HG03039 (cell line): ENCODE measurements at regions not wholly inside any gene's neighbourhood (a gene's known extent, or its start where the extent isn't known, plus 50 kb on each side); places are given as distances from the start of the nearest gene placed in this dataset.

ENCODE experiments used
- ATAC-seq: cut with Tn5 transposase; IDR thresholded peaks from one replicate; pipeline ENCODE4 v1.9.1; 2021; ENCODE audit warnings: mild to moderate bottlenecking, moderate library complexity; ENCODE audit not compliant: unreplicated experiment

GRCh38 chr18:40864846-40865245, 1090.2 kb upstream of the PIK3C3 start:
- ATAC-seq = no peak

DNA sequence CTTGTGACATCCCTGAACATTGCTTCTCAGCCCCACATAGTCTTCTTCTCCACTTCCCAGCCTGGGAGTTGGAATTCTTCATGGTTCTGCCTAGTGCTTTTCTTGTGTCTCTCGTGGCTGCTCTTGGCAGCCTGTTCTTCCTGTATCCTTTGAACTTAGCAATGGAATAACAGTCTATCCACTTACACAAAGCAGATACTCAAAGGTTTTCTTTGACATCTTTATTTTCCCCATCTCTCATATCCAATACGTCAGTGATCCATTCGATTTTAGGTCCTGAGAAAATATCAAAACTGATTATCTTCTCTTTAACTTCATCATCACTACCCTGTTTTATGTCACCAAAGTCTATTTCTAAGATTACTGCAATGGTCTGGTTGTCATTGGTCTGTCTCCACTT, 1091.2 kb upstream of the PIK3C3 start:
- ATAC-seq = no peak

GRCh38 chr18:40860189-40860588, 1094.8 kb upstream of the PIK3C3 start:
- ATAC-seq = no peak

GRCh38 chr18:40855661-40856060, 1099.4 kb upstream of the PIK3C3 start:
- no peak for ATAC-seq

GRCh38 chr18:40852406-40852805, 1102.6 kb upstream of the PIK3C3 start:
- ATAC-seq = no peak

DNA sequence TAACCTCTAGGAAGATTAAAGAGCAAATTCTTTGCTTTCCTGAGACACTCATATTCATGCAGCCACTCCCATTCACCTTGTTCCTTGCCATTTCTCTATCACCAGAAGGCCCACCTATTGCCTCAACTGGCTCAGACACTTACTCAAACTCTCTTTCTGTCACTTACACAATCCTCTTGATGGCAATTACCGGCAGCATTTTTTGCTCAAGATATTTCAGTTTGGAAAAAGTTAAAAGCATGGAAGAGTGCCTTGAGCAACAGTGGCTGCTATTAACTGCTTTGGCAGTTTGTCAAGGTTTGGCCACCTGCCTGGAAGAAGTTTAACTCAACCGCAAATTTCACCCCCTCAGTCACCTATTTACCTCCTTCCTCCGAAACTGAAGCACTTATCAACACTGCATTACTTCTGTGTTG, 1104.0 kb upstream of the PIK3C3 start:
- no peak for ATAC-seq

- ATAC-seq = no peak
Observed at GRCh38 chr18:40849886-40850285, 1105.1 kb upstream of the PIK3C3 start.

- ATAC-seq = no peak
Observed at GRCh38 chr18:40841467-40841866, 1113.6 kb upstream of the PIK3C3 start.

DNA sequence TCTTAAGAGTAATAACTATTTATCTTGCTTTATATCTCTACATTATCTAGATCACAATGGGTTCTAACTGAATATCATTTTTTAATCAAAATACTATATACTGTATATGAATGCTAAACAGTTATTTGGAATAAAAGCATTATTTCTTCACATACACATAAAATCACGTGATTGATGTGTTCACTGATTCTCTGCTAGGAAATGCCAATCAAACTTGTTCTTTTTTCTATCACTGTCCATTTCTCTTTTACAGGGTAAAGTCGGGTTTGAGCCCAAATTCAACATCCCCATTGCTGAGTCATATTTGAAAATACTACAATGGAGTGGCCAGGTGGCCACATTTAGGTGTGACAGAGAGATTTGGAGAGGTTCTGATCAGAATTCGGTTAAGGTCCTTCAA, 1114.0 kb upstream of the PIK3C3 start:
- no peak for ATAC-seq

DNA sequence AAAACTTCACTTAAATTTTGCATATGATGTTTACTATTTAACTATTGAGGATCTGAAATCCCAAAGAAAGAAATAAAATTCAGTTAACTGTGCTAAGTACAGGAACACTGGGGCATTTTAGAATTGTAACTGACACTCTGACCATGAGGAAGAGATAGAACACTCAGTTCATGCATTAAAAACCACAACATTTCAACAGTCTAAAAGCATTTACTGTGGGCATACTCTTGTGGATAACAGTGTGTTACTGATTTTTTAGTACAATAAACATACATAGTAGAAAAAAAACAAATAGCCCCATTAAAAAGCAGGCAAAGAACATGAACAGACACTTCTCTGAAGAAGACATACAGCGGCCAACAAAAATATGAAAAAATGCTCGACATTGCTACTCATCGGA, 1122.7 kb upstream of the PIK3C3 start:
- no peak for ATAC-seq

GRCh38 chr18:40824291-40824690, 1130.7 kb upstream of the PIK3C3 start:
- no peak for ATAC-seq

GRCh38 chr18:40821596-40822243, 1133.3 kb upstream of the PIK3C3 start:
- ATAC-seq = no peak

DNA sequence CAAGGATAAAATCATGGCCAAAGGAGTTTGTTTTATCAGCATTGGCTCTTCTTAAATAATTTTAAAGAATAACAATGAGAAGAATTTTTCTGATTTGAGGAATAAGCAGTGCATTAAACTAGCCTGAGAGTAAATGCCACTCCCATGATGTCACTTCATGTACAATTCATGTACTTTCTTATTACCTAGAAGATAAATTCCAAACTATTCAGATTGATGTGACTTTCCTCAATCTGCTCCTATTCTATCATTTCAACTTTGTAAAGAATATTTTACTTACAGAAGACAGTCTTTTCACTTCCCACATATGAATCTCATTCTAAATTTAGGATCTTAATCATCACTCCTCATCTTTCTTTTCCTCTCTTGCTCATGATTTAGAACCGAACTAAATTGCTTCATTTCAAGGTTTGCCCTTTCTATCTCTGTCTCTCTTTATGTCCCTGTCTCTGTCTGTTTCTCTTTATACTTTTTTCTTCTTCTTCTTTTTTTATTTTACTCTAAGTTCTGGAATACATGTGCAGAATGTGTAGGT, 1142.0 kb upstream of the PIK3C3 start:
- ATAC-seq = no peak

- no peak for ATAC-seq
Observed at GRCh38 chr18:40810372-40810771, 1144.7 kb upstream of the PIK3C3 start.

DNA sequence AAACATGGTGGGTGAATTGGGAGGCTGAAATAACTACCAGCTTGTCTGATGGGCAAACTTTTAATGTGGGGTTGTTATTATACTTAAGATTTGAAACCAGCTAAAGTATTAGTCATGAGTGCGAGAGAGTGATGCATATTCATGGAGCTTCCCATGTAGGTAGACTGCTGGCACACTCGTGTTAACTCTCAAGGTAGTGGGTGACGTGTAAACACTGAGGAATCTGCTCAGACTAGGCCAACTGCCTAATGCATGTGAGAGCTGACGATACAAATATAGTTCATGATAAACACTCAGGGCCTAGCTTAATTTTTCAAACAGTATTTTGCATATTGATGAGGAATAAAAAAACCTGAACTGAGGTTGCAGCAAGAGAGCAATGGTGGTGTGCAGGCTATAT, 1165.7 kb upstream of the PIK3C3 start:
- ATAC-seq = no peak

- ATAC-seq = no peak
Observed at GRCh38 chr18:40782453-40783130, 1172.4 kb upstream of the PIK3C3 start.

DNA sequence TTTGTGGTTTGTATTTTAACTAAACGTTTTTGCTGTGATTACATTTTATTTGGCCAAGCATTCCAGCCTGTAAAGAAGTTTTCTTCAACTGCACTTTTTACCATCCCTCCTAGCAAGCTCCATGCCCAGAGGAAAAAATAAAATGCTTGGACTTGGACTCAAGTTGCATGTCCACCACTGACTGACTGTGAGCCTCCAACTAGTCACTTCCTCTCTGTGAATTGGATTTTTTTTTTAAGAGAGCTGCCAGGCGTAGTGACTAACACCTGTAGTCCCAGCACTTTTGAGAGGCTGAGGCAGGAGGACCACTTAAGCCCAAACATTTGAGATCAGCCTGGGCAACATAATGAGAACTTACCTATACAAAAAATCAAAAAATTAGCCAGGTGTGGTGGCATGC, 1185.2 kb upstream of the PIK3C3 start:
- ATAC-seq = no peak

GRCh38 chr18:40760251-40760650, 1194.8 kb upstream of the PIK3C3 start:
- no peak for ATAC-seq

GRCh38 chr18:40754477-40754876, 1200.6 kb upstream of the PIK3C3 start:
- no peak for ATAC-seq

DNA sequence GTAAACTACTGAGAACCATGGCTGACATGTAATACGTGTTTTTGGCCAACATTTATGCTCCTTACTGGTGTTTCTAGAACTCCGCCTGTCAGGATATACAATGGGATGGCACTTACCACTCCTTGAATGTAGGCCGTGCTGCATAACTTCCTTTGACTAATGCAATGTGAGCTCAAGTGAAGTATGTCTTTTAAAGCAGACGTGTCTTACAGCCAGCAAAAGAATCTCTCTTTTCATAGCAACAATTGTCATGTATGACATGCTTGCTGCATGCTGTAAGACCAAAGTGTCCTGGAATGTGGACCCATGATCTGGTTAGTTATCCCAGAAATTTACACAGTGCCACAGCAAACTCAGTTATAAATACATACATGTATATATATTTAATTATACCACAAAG, 1202.7 kb upstream of the PIK3C3 start:
- no peak for ATAC-seq

DNA sequence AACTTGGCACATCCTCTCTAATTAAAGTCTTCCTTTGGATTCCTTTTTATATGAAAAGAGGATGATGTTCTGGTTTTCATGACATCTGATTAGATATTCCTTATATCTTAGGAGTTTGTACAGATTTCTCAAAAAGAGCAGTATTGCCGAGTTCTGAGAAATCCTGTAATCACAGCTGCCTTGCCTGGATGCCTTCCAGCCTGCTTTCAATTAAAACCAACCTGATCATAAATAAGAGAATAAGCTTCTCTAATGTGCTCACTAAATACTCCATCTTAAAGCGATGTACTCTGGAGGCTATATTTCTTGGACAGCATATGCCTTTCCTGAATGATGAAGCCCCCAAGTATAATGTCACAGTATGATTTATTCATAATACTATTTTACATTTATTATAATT, 1203.8 kb upstream of the PIK3C3 start:
- ATAC-seq = no peak

- ATAC-seq = no peak
Observed at GRCh38 chr18:40739029-40739428, 1216.0 kb upstream of the PIK3C3 start.
